Large intestine (tissue), 3 donors: ENCODE measurements at regions not wholly inside any gene's neighbourhood (a gene's known extent, or its start where the extent isn't known, plus 50 kb on each side); places are given as distances from the start of the nearest gene placed in this dataset.
"Not testable (repeated sequence)": the region's sequence is repeated elsewhere in the genome, so short reads cannot be mapped to it uniquely, and the experiment has no call there.

Experiments used
- DNase-seq, 2 donors: peaks; one replicate each; pipeline versions ENCODE4 v3.0.0 to v3.0.0-alpha.2; 2013
- H3K27ac ChIP-seq: one replicate; pipeline ENCODE4 v1.5.1; 2013; ENCODE audit warnings: low read length
- H3K27me3 ChIP-seq: 2 replicates; pipeline ENCODE4 v1.6.1; 2013; ENCODE audit warnings: low read length; ENCODE audit not compliant: control insufficient read depth, insufficient read depth
- H3K36me3 ChIP-seq: 2 replicates; pipeline ENCODE4 v1.6.1; 2013; ENCODE audit warnings: low read length; ENCODE audit not compliant: control insufficient read depth, insufficient read depth
- H3K4me1 ChIP-seq: one replicate; pipeline ENCODE4 v1.6.1; 2013; ENCODE audit warnings: low read length; ENCODE audit not compliant: control insufficient read depth, insufficient read depth
- H3K4me3 ChIP-seq: one replicate; pipeline ENCODE4 v1.5.1; 2013; ENCODE audit warnings: low read length
- H3K9me3 ChIP-seq: one replicate; pipeline ENCODE4 v1.6.1; 2013; ENCODE audit warnings: mild to moderate bottlenecking, low read depth, low read length, moderate library complexity; ENCODE audit not compliant: control insufficient read depth
- WGBS: methylation state at CpG from one replicate; pipeline ENCODE4 v1.1.5; 2013; ENCODE audit warnings: low lambda C conversion rate; ENCODE audit not compliant: insufficient coverage; 5-methylcytosine and 5-hydroxymethylcytosine counted together

DNA sequence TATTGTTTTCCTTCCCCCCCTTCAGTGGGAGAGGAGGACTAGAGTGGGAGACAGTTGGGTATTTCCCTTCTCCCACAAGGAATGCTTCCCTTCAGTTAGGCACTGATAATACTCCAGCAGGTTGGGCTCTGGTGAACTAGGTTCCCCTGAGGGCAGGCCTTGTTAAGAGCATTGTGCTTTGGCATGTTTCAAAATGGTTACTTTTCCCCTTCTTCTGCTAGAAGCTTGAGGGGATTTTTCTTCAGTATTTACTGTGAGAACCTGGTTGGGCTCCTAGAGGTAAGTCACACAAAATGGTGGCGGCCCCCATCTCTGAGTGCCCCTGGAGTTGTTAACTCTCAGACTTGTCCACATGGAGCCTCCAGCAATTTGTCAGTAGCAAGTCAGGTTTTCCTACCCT lies 156.2 kb downstream of the CYB561 start:
- Histone ChIP-seq H3K4me1 (no peaks in the 10 kb centered on the region), H3K9me3 (peaks cover 5% of the 10 kb centered on the region), H3K27ac (no peak overlapping the region), H3K36me3 (no peaks in the 10 kb centered on the region), H3K27me3 (no peaks in the 10 kb centered on the region), H3K4me3 (no peak overlapping the region)
- WGBS, result no CpG with 5 or more reads among the region's 1 CpG
- DNase-seq, result no peak

DNA sequence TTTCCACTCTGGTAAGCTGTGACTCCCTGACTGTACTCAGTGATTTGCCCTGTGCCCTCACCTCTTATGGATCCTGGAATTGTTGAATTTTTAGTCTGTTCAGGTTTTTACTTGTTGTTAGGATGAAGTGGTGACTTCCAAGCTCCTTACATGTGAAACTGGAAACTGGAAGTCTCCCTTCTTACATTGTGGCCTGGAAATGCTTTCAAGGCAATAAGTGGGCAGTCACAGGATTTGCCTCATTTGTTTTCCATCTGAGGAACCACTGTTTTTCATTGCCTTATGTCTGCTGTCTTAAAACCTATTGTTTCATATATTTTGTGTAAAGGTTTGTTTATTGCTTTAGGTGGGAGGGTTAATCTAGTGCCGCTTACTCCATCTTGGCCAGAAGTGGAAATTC lies 155.8 kb downstream of the CYB561 start:
- H3K4me3 ChIP-seq, result no peak overlapping the region
- H3K4me1 ChIP-seq, result no peaks in the 10 kb centered on the region
- no peaks in the 10 kb centered on the region for H3K36me3 ChIP-seq
- WGBS, result 100% methylated on average over 1 of the region's 1 CpG
- no peaks in the 10 kb centered on the region for H3K27me3 ChIP-seq
- no peak for DNase-seq
- peaks cover 5% of the 10 kb centered on the region for H3K9me3 ChIP-seq
- no peak overlapping the region for H3K27ac ChIP-seq

DNA sequence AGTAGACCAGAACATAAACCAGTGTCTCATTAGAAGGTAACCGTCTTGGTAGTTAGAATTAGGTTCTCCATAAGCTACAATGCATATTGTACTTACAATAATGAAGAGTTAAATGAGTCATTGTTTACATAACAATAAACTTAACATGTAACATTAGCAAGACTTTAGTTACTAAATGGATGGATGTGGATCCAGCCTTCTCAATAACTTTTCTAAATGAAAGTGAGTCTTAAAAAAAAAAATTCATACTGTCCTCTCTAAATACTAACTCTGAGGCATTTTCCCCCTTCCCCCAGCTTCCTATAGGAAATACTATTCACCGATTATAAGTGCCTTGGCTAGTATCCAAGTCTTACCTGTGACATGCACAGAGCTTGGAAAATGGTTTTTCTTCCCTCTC lies 155.3 kb downstream of the CYB561 start:
- peaks cover 5% of the 10 kb centered on the region for H3K9me3 ChIP-seq
- no peaks in the 10 kb centered on the region for H3K27me3 ChIP-seq
- DNase-seq, result no peak
- no peak overlapping the region for H3K27ac ChIP-seq
- no CpG with 5 or more reads among the region's 2 CpGs for WGBS
- no peaks in the 10 kb centered on the region for H3K36me3 ChIP-seq
- no peak overlapping the region for H3K4me3 ChIP-seq
- H3K4me1 ChIP-seq, result no peaks in the 10 kb centered on the region

DNA sequence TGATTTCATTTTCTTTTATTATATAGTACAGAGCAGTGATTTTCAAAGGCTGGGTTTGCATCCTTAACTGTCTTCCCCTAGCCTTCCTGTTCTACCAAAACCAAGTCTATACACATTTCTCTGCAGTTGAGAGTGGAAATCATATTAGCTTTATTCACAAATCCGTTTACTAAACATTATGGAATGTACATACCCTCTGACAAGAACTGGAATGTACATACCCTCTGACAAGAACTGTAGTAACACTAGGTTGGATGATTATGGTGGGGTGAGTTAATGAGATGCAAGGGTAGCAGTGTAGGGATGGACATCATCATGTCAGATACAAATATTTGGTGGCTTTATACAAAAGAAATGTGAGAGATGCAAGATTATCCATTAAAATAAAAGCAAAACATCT lies 154.8 kb downstream of the CYB561 start:
- H3K36me3 ChIP-seq, result no peaks in the 10 kb centered on the region
- no peaks in the 10 kb centered on the region for H3K4me1 ChIP-seq
- no peak overlapping the region for H3K27ac ChIP-seq
- no peak for DNase-seq
- no peak overlapping the region for H3K4me3 ChIP-seq
- no peaks in the 10 kb centered on the region for H3K27me3 ChIP-seq
- no CpG with 5 or more reads among the region's 1 CpG for WGBS
- peaks cover 5% of the 10 kb centered on the region for H3K9me3 ChIP-seq

DNA sequence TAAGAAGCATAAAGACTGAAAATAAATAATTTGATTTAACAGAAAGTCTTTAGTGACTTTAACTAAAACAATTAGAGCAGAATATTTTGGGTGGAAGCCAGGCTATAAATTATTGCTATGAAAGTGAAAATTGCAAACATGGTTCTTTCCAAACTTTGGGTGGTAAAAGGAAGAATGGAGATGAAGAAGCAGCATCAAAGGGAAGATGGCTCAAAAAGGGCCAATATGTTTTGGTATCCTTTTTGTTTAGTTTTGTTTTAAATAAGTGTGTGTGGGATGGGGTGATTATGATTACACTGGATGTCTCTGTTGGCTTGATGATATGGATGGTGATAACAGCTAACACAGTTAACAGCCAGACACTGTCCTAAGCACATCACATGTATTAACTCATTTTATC lies 153.7 kb downstream of the CYB561 start:
- Histone ChIP-seq H3K4me3 (no peak overlapping the region), H3K27ac (no peak overlapping the region), H3K9me3 (no peaks in the 10 kb centered on the region), H3K36me3 (no peaks in the 10 kb centered on the region), H3K27me3 (no peaks in the 10 kb centered on the region), H3K4me1 (no peaks in the 10 kb centered on the region)
- DNase-seq, result no peak

DNA sequence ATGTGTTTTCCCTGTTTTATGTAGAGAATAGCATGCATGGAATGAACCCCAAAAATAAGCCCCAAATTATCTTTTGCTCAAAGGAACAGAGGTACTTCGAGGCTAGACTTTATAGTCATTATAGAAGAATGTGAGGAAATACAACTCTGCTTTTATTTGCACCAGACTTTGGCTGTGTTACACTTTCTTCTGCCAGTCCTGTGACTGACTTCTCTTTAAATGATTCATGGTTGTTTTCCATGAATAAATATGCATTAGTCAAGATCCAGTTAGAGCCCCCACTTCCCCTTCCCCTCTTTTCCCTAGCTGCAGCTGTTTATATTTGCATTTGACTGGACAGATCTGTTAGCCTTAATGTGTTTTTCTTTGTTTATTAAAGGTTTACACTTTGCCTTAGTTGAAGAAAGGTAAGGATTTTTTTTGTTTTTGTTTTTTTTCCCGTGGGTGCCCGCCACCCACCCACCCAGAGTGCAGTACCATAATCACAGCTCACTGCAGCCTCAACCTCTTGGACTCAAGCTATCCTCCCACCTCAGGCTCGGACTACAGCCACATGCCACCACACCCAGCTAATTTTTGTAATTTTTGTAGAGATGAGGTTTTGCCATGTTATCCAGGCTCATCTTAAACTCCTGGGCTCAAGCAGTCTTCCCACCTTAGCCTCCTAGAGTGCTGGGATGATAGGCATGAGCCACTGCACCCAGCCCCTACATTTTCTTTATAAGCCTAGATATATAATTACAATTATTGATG lies 152.6 kb downstream of the CYB561 start:
- Histone ChIP-seq H3K4me3 (no peak overlapping the region), H3K27ac (no peak overlapping the region), H3K36me3 (no peaks in the 10 kb centered on the region), H3K27me3 (no peaks in the 10 kb centered on the region), H3K4me1 (no peaks in the 10 kb centered on the region), H3K9me3 (no peaks in the 10 kb centered on the region)
- no peak for DNase-seq
- 89% methylated on average over 3 of the region's 4 CpGs for WGBS

DNA sequence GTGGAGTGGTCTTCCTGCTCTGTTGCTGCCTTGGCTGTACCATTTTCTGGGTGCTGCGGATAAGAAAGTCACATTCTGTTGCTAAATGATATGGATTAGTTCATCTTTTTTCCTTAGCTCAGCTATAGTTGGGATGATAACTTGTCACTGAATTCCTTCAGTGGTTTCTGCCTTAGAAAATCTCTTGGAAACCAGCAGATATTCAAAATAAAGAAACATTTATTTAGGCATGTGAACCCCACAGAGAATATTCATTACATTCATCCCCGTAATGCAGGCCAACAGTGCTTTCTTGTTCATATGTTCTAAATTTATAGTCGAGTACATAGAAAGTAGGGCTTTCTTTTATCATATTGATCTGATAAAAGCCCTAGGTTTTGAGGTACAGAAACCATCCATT lies 151.3 kb downstream of the CYB561 start:
- H3K36me3 ChIP-seq, result no peaks in the 10 kb centered on the region
- no peak overlapping the region for H3K4me3 ChIP-seq
- no CpG with 5 or more reads among the region's 3 CpGs for WGBS
- no peaks in the 10 kb centered on the region for H3K4me1 ChIP-seq
- no peak for DNase-seq
- no peaks in the 10 kb centered on the region for H3K27me3 ChIP-seq
- H3K27ac ChIP-seq, result no peak overlapping the region
- H3K9me3 ChIP-seq, result no peaks in the 10 kb centered on the region

DNA sequence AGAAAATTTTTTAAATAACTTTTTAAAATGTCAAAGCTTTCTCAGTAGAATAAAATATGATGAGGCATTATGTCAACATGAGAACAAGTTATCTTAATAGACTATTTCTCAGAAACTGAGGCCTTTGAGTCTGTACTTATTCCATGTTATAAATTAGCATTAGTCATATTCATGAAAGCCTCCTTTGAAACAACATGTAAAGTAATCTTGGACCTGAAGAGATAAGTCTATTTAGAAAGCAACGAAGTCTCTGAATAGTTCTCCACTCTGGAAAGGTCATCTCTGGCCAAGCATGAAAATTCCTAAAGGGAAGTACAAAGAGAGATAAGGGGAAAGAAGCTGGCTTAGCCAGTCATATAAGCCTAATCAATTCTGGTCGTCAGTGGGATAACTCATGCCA lies 150.8 kb downstream of the CYB561 start:
- peak in 1 of 2 donors; percentile 9 for DNase-seq
- no peak overlapping the region for H3K4me3 ChIP-seq
- H3K27ac ChIP-seq, result no peak overlapping the region
- no peaks in the 10 kb centered on the region for H3K27me3 ChIP-seq
- no peaks in the 10 kb centered on the region for H3K36me3 ChIP-seq
- WGBS, result 10% methylated on average over 2 of the region's 2 CpGs
- H3K4me1 ChIP-seq, result no peaks in the 10 kb centered on the region
- no peaks in the 10 kb centered on the region for H3K9me3 ChIP-seq

DNA sequence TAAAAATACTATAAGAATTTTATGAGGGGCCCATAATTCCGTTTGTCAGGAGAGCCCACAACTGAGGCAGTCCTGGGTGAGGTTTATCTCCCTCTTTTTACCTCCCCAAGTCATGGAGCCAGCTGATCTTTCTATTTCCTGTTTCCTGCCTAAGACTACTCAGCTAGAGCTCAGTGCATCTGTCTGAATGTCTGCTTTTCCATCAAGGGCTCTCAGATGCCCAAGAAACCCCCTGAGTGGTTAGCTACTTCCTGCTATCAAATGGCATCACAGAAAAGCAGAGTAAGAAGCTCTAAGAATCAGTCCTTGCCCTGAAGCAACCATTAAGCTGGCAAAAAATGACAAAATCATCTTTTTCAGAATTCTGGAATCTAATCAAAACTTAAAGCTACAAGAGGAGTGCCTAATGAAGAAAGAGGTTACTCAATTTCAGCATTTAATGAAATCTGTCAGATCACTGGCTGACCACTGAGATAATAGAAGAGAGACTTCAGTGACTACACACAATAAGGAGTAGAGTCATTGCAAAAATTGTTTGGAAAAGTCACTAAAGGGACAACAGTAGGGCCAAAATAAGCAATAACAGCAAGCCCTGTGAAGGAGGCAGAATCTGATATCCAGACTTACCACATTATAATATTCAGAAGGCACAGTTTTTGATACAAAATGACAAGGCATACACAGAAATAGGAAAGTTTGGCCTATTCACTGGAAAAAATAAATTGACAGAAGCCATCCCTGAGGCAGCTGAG lies 150.1 kb downstream of the CYB561 start:
- WGBS, result no CpG with 5 or more reads among the region's 1 CpG
- no peaks in the 10 kb centered on the region for H3K4me1 ChIP-seq
- DNase-seq, result no peak
- H3K9me3 ChIP-seq, result no peaks in the 10 kb centered on the region
- H3K27ac ChIP-seq, result no peak overlapping the region
- no peaks in the 10 kb centered on the region for H3K27me3 ChIP-seq
- H3K4me3 ChIP-seq, result no peak overlapping the region
- no peaks in the 10 kb centered on the region for H3K36me3 ChIP-seq

DNA sequence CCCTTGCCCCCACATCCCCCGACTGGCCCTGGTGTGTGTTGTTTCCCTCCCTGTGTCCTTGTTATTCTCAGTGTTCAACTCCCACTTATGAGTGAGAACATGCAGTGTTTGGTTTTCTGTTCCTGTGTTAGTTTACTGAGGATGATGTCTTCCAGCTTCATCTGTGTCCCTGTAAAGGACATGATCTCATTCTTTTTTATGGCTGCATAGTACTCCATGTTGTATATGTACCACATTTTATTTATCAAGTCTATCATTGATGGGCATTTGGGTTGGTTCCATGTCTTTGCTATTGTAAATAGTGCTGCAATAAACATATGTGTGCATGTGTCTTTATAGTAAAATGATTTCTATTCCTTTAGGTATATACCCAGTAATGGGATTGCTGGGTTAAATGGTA lies 147.2 kb downstream of the CYB561 start:
- not testable (repeated sequence) for H3K4me1 ChIP-seq, DNase-seq, H3K27ac ChIP-seq, H3K27me3 ChIP-seq, H3K4me3 ChIP-seq, H3K36me3 ChIP-seq, H3K9me3 ChIP-seq
- WGBS, result no CpG with 5 or more reads among the region's 1 CpG
